ENCODE measurements at regions not wholly inside any gene's neighbourhood (a gene's known extent, or its start where the extent isn't known, plus 50 kb on each side); places are given as distances from the start of the nearest gene placed in this dataset.

DNA sequence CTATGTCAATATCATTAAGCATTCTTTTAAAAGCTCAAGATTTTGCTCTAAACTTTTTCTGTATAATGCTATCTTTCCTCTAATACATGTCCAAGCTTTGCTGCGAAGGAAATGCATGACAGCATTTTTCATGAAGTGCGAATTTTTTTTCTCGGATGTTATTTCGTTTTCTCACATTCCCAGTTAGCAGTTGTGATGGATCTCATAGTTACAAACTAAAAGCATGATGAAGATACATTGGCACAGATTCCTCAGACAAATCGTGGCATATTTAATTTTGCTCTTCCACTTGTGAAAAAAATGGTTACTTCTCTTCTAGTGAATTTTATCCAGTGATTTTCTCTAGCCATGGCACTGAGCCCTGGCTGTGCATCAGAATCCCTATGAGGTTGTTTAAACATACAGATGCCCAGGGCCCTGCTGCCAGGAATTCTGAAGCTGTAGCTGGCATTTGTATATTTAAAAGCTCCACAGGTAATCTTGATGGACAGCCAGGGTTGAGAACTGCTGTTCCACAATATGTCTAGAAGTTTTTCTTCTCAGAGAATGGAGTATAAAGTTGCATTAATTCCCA is 299.8 kb upstream of the NEBL start:
- no peak for DNase-seq
- Mint-ChIP-seq H3K4me1 (no peaks in the 10 kb centered on the region), H3K4me3 (no peak overlapping the region), H3K9me3 (peaks cover 23% of the 10 kb centered on the region), H3K36me3 (ENCODE audit: low read depth) (peaks cover 15% of the 10 kb centered on the region), H3K27me3 (ENCODE audit: low read depth, poor library complexity) (peaks cover 5% of the 10 kb centered on the region), H3K27ac (no peak overlapping the region)
- no peak for TF ChIP-seq CTCF (IDR thresholded peaks at IDR 0.05)

GRCh38 chr10:21195252-21195651 is 298.1 kb upstream of the NEBL start:
- no peak for DNase-seq
- Mint-ChIP-seq H3K27ac (no peak overlapping the region), H3K4me3 (no peak overlapping the region), H3K27me3 (ENCODE audit: low read depth, poor library complexity) (peaks cover 5% of the 10 kb centered on the region), H3K36me3 (ENCODE audit: low read depth) (peaks cover 15% of the 10 kb centered on the region), H3K9me3 (peaks cover 23% of the 10 kb centered on the region), H3K4me1 (no peaks in the 10 kb centered on the region)
- TF ChIP-seq CTCF (IDR thresholded peaks at IDR 0.05): no peak

GRCh38 chr10:21194510-21194993 is 297.4 kb upstream of the NEBL start:
- no peak for DNase-seq
- Mint-ChIP-seq H3K4me1 (no peaks in the 10 kb centered on the region), H3K4me3 (no peak overlapping the region), H3K9me3 (peaks cover 28% of the 10 kb centered on the region), H3K27ac (no peak overlapping the region), H3K36me3 (ENCODE audit: low read depth) (peaks cover 15% of the 10 kb centered on the region), H3K27me3 (ENCODE audit: low read depth, poor library complexity) (peaks cover 5% of the 10 kb centered on the region)
- no peak for TF ChIP-seq CTCF (IDR thresholded peaks at IDR 0.05)

- Mint-ChIP-seq H3K4me1 (no peaks in the 10 kb centered on the region), H3K4me3 (no peak overlapping the region), H3K27ac (no peak overlapping the region), H3K9me3 (peaks cover 30% of the 10 kb centered on the region), H3K27me3 (ENCODE audit: low read depth, poor library complexity) (peaks cover 5% of the 10 kb centered on the region), H3K36me3 (ENCODE audit: low read depth) (peaks cover 17% of the 10 kb centered on the region)
- no peak for DNase-seq
- no peak for TF ChIP-seq CTCF (IDR thresholded peaks at IDR 0.05)
Measured at GRCh38 chr10:21193196-21193595, 296.1 kb upstream of the NEBL start.

DNA sequence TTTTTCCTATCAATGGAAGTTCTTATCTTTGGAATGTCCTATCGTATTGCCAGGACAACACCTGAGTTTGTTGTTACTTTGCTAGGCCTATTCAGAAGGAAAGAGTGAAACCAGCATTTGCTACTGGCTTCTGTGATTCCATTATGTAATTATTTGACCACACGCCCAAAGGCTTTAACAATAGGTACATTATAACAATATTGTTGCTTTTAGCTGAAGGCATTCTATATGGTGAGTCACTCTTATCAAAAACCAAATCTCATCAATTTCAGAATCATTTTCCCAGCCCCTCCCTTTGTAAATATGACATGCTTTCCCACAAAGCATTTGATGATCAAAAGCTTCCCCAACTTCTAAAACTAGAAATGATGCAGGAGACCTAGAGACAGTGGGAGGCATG is 294.4 kb upstream of the NEBL start:
- Mint-ChIP-seq H3K4me3 (no peak overlapping the region), H3K27me3 (ENCODE audit: low read depth, poor library complexity) (no peaks in the 10 kb centered on the region), H3K4me1 (no peaks in the 10 kb centered on the region), H3K36me3 (ENCODE audit: low read depth) (peaks cover 4% of the 10 kb centered on the region), H3K9me3 (peaks cover 16% of the 10 kb centered on the region), H3K27ac (no peak overlapping the region)
- DNase-seq: no peak
- no peak for TF ChIP-seq CTCF (IDR thresholded peaks at IDR 0.05)

- peaks cover 3% of the 10 kb centered on the region for H3K27me3 Mint-ChIP-seq (ENCODE audit: low read depth, poor library complexity)
- no peak for DNase-seq
- peaks cover 27% of the 10 kb centered on the region for H3K9me3 Mint-ChIP-seq
- H3K4me3 Mint-ChIP-seq: no peak overlapping the region
- TF ChIP-seq CTCF (IDR thresholded peaks at IDR 0.05): no peak
- no peak overlapping the region for H3K27ac Mint-ChIP-seq
- H3K36me3 Mint-ChIP-seq (ENCODE audit: low read depth): peaks cover 12% of the 10 kb centered on the region
- H3K4me1 Mint-ChIP-seq: peaks cover 5% of the 10 kb centered on the region
Measured at GRCh38 chr10:21184984-21185383, 287.9 kb upstream of the NEBL start.
